Astrocyte (in vitro differentiated cells and primary cell): ENCODE measurements at regions not wholly inside any gene's neighbourhood (a gene's known extent, or its start where the extent isn't known, plus 50 kb on each side); places are given as distances from the start of the nearest gene placed in this dataset.

ENCODE experiments used
- DNase-seq: peaks from one replicate; pipeline ENCODE4 v3.0.0-alpha.2; 2010; ENCODE audit warnings: low read depth
- FAIRE-seq: peaks from 2 replicates; lab custom pipeline; 2011; peaks lifted over from hg19 to GRCh38; lab: Jason Lieb, UNC
- H2AFZ ChIP-seq: 2 replicates; pipeline ENCODE4 v1.6.0; 2012; ENCODE audit warnings: low read depth, low read length, inconsistent platforms
- H3K27ac ChIP-seq: 2 replicates; pipeline ENCODE4 v1.5.1; 2011; ENCODE audit warnings: low read depth, low read length, inconsistent platforms
- H3K27me3 ChIP-seq: 2 replicates; pipeline ENCODE4 v1.6.0; 2011; ENCODE audit warnings: low read length, inconsistent platforms; ENCODE audit not compliant: insufficient read depth
- H3K36me3 ChIP-seq: 2 replicates; pipeline ENCODE4 v1.5.1; 2011; ENCODE audit warnings: low read length, inconsistent platforms; ENCODE audit not compliant: insufficient read depth
- H3K4me1 ChIP-seq: 2 replicates; pipeline ENCODE4 v1.5.1; 2011; ENCODE audit warnings: low read length, inconsistent platforms; ENCODE audit not compliant: insufficient read depth
- H3K4me2 ChIP-seq: 2 replicates; pipeline ENCODE4 v1.6.0; 2012; ENCODE audit warnings: low read length, inconsistent platforms
- H3K4me3 ChIP-seq: 2 replicates; pipeline ENCODE4 v1.5.1; 2011; ENCODE audit warnings: low read depth, mild to moderate bottlenecking, low read length, inconsistent platforms; ENCODE audit not compliant: insufficient read depth
- H3K79me2 ChIP-seq: 2 replicates; pipeline ENCODE4 v1.6.0; 2012; ENCODE audit warnings: mild to moderate bottlenecking, low read length, inconsistent platforms; ENCODE audit not compliant: insufficient read depth
- H3K9ac ChIP-seq: 2 replicates; pipeline ENCODE4 v1.6.0; 2012; ENCODE audit warnings: mild to moderate bottlenecking, low read length, inconsistent platforms
- H3K9me3 ChIP-seq: 2 replicates; pipeline ENCODE4 v1.5.1; 2012; ENCODE audit warnings: low read depth, mild to moderate bottlenecking, low read length, inconsistent platforms; ENCODE audit not compliant: insufficient read depth
- H4K20me1 ChIP-seq: 2 replicates; pipeline ENCODE4 v1.6.0; 2012; ENCODE audit warnings: low read length, inconsistent platforms; ENCODE audit not compliant: insufficient read depth
- H3K27ac Mint-ChIP-seq: one replicate; pipeline ENCODE4 v1.8.0; 2021; ENCODE audit warnings: mild to moderate bottlenecking, mixed read lengths; ENCODE audit not compliant: unreplicated experiment
- H3K27me3 Mint-ChIP-seq: one replicate; pipeline ENCODE4 v1.8.0; 2021; ENCODE audit warnings: low read depth, mixed read lengths; ENCODE audit not compliant: unreplicated experiment
- H3K36me3 Mint-ChIP-seq: one replicate; pipeline ENCODE4 v1.8.0; 2021; ENCODE audit warnings: low read depth, mixed read lengths; ENCODE audit not compliant: unreplicated experiment
- H3K4me1 Mint-ChIP-seq: one replicate; pipeline ENCODE4 v1.8.0; 2021; ENCODE audit warnings: low read depth, mixed read lengths; ENCODE audit not compliant: unreplicated experiment
- H3K4me3 Mint-ChIP-seq: one replicate; pipeline ENCODE4 v1.8.0; 2021; ENCODE audit warnings: mild to moderate bottlenecking, moderate library complexity, mixed read lengths; ENCODE audit not compliant: unreplicated experiment
- H3K9me3 Mint-ChIP-seq: one replicate; pipeline ENCODE4 v1.8.0; 2021; ENCODE audit warnings: mild to moderate bottlenecking, mixed read lengths; ENCODE audit not compliant: unreplicated experiment
- CTCF ChIP-seq: IDR thresholded peaks from 2 replicates; pipeline ENCODE4 v1.5.1; 2011; ENCODE audit warnings: low read depth, mild to moderate bottlenecking, inconsistent platforms, low read length, moderate library complexity; ENCODE audit not compliant: insufficient read depth
- EZH2 ChIP-seq: IDR thresholded peaks from 2 replicates; pipeline ENCODE4 v1.6.1; 2012; ENCODE audit warnings: mild to moderate bottlenecking, low read length, inconsistent platforms; ENCODE audit not compliant: insufficient read depth

GRCh38 chr9:77099388-77099787, 77.9 kb upstream of the VPS13A start:
- TF ChIP-seq EZH2 (no peak), CTCF (no peak)
- no peaks in the 10 kb centered on the region for H3K36me3 Mint-ChIP-seq
- H3K27me3 ChIP-seq = no peaks in the 10 kb centered on the region

GRCh38 chr9:77111408-77111807, 65.9 kb upstream of the VPS13A start:
- Histone ChIP-seq H3K27ac (no peak overlapping the region), H3K4me1 (no peaks in the 10 kb centered on the region), H2AFZ (no peak overlapping the region), H3K9me3 (no peaks in the 10 kb centered on the region), H3K36me3 (no peaks in the 10 kb centered on the region), H3K79me2 (no peaks in the 10 kb centered on the region), H3K27me3 (no peaks in the 10 kb centered on the region), H4K20me1 (no peaks in the 10 kb centered on the region), H3K9ac (no peak overlapping the region), H3K4me3 (no peak overlapping the region), H3K4me2 (no peak overlapping the region)
- no peaks in the 10 kb centered on the region for H3K36me3 Mint-ChIP-seq
- DNase-seq (no peak), FAIRE-seq (no peak)
- H3K4me3 Mint-ChIP-seq = no peak overlapping the region
- H3K4me1 Mint-ChIP-seq = no peaks in the 10 kb centered on the region
- H3K27ac Mint-ChIP-seq = no peak overlapping the region
- TF ChIP-seq EZH2 = no peak
- TF ChIP-seq CTCF = no peak
- peaks cover 7% of the 10 kb centered on the region for H3K27me3 Mint-ChIP-seq
- no peaks in the 10 kb centered on the region for H3K9me3 Mint-ChIP-seq

More at GRCh38 chr9:77099388-77099787, 77.9 kb upstream of the VPS13A start:
- no peaks in the 10 kb centered on the region for H3K4me1 Mint-ChIP-seq
- H3K79me2 ChIP-seq = no peaks in the 10 kb centered on the region
- no peak overlapping the region for H3K4me2 ChIP-seq
- no peak overlapping the region for H2AFZ ChIP-seq
- H3K4me3 Mint-ChIP-seq = no peak overlapping the region
- FAIRE-seq (no peak), DNase-seq (no peak)
- H3K9me3 ChIP-seq = no peaks in the 10 kb centered on the region
- no peak overlapping the region for H3K9ac ChIP-seq
- peaks cover 2% of the 10 kb centered on the region for H3K27me3 Mint-ChIP-seq
- H3K27ac Mint-ChIP-seq = no peak overlapping the region
- no peaks in the 10 kb centered on the region for H3K36me3 ChIP-seq
- no peaks in the 10 kb centered on the region for H3K4me1 ChIP-seq
- H4K20me1 ChIP-seq = no peaks in the 10 kb centered on the region
- peaks cover 2% of the 10 kb centered on the region for H3K9me3 Mint-ChIP-seq
- H3K27ac ChIP-seq = no peak overlapping the region
- no peak overlapping the region for H3K4me3 ChIP-seq

GRCh38 chr9:77125665-77126064, 51.7 kb upstream of the VPS13A start:
- H3K27me3 Mint-ChIP-seq = peaks cover 2% of the 10 kb centered on the region
- Histone ChIP-seq H2AFZ (no peak overlapping the region), H3K4me3 (no peak overlapping the region), H3K4me2 (no peak overlapping the region), H3K4me1 (no peaks in the 10 kb centered on the region), H3K9ac (no peak overlapping the region), H4K20me1 (no peaks in the 10 kb centered on the region), H3K36me3 (no peaks in the 10 kb centered on the region), H3K27ac (no peak overlapping the region), H3K79me2 (no peaks in the 10 kb centered on the region), H3K27me3 (no peaks in the 10 kb centered on the region), H3K9me3 (no peaks in the 10 kb centered on the region)
- no peak overlapping the region for H3K4me3 Mint-ChIP-seq
- DNase-seq = no peak
- FAIRE-seq = no peak
- no peak overlapping the region for H3K27ac Mint-ChIP-seq
- H3K9me3 Mint-ChIP-seq = no peaks in the 10 kb centered on the region
- no peaks in the 10 kb centered on the region for H3K36me3 Mint-ChIP-seq
- H3K4me1 Mint-ChIP-seq = no peaks in the 10 kb centered on the region
- TF ChIP-seq EZH2 (no peak), CTCF (no peak)
